Amygdala (tissue), 56 donors: ENCODE measurements at regions not wholly inside any gene's neighbourhood (a gene's known extent, or its start where the extent isn't known, plus 50 kb on each side); places are given as distances from the start of the nearest gene placed in this dataset.

ENCODE experiments used
- DNase-seq, 56 donors: peaks; one replicate each; lab custom pipeline; 2025; lab: John Stamatoyannopoulos, UW

DNA sequence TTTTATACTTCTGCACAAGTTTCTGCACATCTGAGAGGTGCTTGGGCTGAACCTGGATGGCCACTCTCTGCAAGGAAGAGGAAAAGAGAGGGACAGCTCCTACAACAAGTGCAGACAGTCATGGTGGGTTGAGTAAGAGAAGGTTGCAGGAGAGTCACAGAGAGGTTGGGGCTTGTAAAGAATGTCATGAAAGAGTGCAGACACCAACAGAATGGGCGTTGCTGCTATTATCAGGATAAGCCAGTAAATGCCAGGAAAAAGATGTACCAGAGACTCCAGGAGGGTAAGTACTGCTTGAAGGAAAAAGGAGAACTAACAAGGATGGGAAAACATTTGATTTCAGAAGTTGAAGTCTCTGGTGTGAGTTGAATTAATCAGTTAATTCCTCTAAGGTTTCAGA is 77.8 kb upstream of the NRP1 start:
- DNase-seq = no peak

DNA sequence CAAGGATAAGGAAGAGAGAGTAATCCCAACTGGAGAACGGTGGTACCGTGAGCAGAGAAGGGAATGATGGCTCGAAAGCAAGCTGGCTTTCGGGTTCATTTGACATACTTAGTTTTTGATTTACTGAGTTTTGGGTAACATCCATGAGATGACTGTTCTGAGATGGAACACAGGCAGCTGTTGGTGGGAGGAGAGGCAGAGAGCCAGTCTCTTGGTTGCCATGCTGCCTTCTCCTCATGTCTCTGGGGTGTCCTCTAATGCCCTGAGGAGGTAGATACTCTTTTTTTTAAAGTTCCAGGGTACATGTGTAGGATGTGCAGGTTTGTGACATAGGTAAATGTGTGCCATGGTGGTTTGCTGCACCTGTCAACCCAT is 76.4 kb upstream of the NRP1 start:
- no peak for DNase-seq

DNA sequence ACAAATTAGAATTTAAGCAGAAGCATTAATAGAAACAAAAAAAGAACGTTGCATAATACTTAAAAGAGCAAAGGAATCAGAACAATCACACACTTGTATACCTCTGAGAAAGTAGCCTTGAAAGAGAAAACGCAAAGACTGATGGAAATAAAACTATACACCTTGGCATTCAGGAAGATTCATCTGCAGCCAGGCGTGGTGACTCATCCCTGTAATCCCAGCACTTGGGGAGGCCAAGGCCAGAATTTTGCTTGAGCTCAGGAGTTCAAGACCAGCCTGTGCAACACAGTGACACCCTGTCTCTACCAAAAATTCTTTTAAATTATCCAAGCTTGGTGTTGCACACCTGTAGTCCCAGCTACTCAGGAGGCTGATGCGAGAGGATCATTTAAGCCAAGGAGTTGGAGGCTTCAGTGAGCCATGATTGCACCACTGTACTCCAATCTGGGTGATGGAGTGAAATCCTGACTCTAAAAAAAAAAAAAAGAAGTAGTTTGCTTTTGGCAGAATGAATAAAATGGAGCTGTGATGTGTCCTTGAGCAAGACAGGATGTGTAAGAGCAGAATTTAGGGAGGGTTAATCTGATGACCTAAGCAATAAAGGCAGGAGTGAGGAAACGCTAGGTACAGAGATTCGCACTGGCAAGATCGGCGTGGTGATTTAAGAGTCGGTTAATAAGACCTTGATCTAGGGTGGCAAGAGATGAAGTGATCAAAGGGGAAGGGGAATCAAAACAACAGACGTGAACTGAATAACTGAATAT is 75.8 kb upstream of the NRP1 start:
- no peak for DNase-seq

DNA sequence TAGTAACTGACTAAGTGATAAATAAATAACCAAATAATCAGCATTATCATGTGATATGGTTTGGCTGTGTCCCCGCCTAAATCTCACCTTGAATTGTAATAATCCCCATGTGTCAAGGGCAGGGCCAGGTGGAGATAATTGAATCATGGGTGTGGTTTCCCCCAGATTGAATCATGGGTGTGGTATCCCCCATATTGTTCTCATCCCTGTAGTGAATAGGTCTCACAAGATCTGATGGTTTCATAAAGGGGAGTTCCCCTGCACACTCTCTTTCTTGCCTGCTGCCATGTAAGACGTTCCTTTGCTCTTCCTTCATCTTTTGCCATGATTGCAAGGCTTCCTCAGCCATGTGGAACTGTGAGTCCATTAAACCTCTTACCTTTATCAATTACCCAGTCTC is 72.1 kb upstream of the NRP1 start:
- no peak for DNase-seq

DNA sequence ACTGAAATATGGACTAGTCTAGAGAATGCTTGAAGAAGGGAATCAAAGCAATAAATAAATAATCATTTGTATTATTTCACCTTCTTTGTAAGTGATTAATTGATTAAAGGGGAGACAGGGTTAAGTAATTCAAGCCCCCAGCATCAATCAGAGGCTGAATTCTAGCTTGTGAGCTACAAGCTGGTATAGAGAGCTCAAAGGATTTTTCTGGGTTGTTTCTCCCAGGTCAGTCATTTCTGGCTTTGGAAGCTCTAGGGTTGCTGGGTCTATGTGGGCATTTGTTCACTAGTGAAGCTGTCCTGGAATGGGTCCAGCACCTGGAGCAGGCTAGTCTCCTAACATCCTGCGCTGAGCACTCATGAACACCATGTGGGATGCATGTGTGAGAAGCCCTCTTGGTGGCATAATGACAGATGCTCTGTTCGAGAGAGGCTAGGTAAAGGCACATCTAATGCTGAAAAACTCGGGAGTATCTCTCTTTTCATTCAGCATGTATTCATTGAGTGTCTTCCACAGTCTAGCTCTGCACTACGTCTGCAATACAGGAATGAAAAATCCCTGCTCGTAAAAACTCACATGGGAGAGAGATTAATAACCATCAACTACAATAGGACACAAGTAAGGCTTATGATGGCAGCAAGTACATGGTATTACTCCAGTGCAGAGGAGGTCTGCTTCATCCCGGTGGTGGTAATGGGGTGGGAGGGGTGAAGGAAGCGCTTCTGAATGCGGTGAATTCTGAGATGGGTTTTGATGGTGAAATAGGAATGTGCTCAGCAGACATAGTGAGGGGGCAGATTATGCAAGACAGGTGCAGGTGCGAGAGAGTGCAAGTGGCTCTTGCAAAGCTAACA is 68.0 kb upstream of the NRP1 start:
- no peak for DNase-seq

DNA sequence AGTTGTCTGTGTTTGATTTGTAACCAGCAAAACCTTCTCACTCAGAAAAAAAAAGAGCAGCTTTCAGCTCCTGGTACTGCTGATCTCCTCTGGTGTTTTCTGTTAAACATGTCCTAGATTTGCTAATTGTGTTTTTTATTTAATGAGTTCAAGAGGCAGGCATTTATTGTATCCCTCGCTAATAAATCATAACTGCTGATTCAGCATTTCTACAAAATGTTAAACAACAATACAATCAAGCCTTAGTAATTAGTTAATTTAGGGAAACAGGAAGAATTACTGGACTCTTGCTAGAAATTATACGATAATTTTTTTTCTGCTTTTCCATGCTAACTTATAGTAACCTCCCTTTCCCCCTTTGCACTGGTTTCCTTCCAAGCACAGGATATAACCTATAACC is 66.8 kb upstream of the NRP1 start:
- no peak for DNase-seq

DNA sequence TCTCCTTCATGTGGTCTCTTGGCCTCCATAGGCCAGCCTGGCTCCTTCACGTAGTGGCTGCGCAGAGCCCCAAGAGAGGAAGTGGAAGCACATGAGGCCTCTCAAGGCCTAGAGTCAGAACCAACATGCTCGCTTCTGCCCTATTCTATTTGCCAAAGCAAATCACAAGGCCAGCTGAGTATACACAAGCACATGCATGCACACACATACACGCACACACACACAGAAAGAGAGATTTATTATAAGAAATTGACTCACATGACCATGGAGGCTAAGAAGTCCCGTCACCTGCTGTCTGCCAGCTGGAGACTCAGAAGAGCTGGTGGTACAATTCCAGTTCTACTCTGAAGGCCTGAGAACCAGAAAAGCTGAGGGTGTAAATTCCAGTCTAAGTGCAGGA is 64.3 kb upstream of the NRP1 start:
- no peak for DNase-seq

DNA sequence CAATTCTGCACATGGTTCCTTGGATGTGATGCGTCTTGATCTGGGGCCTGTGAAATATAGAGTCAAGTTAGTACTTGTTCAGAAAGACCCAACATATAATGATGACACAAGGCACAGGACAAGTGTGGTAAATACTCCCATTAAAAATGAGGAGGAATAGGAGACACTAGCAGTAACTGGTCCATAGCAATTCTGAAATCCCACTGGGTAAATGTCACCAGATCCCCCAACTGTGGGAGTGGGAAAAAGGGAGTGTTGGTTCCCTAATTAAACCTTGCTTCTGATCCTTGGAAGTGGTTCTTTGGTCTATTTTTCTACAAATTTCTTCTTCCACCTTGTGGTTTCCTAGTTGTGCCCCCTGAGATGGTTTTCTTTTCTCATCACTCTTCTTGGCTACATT is 62.5 kb upstream of the NRP1 start:
- DNase-seq = no peak

DNA sequence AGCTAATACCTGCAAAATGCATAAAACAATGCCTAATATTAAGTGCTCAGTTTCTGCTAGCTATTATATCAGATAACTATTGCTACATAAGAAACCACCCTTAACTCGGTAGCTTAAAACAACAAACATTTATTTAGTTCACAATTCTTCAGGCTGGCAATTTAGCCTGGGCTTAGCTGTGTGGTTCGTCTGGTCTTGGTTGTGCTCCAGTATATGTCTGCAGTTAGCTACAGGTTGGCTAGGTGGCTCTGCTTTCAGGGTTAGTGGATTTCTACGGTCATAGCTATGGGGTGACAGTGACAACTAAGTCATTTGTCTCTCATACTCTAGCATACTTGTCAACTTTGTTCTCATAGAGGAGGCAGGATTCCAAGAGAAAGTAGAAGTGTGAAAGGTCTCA is 61.8 kb upstream of the NRP1 start:
- DNase-seq = no peak

DNA sequence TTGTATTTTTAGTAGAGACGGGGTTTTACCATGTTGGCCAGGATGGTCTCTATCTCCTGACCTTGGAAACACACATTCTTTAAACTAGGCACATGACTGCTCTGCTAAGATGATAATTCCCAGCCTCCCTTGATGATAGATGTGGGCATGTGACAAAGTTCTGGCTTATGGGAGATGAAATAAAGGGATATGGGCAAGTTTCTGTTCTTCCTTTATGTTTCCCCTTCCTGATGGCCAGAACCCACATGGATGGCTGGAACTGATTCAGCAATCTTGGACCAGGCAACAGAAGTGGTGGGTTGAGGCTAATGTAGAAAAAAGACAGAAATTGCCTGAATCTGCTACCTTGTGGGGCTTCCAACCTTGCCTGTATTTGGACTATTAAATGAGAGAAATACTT is 60.7 kb upstream of the NRP1 start:
- DNase-seq = no peak

DNA sequence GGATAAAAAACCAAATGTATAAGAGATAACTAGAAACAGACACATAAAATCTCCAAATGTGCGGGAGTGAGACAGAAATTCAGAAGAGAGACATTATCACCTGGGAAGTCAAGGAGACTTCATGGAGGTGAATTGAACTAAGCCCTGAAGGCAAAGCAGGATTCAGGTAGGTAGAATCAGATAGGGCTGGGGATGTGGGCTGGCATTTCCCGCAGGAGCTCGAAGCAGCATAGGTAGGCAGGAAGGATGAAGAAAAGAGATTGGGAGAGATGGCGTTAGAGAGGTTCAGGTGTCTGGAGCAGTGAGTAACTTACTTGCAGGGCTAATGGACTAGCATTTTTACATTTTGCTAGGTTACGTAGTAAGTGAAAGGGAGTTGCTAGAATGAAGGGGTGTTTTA is 58.2 kb upstream of the NRP1 start:
- no peak for DNase-seq

DNA sequence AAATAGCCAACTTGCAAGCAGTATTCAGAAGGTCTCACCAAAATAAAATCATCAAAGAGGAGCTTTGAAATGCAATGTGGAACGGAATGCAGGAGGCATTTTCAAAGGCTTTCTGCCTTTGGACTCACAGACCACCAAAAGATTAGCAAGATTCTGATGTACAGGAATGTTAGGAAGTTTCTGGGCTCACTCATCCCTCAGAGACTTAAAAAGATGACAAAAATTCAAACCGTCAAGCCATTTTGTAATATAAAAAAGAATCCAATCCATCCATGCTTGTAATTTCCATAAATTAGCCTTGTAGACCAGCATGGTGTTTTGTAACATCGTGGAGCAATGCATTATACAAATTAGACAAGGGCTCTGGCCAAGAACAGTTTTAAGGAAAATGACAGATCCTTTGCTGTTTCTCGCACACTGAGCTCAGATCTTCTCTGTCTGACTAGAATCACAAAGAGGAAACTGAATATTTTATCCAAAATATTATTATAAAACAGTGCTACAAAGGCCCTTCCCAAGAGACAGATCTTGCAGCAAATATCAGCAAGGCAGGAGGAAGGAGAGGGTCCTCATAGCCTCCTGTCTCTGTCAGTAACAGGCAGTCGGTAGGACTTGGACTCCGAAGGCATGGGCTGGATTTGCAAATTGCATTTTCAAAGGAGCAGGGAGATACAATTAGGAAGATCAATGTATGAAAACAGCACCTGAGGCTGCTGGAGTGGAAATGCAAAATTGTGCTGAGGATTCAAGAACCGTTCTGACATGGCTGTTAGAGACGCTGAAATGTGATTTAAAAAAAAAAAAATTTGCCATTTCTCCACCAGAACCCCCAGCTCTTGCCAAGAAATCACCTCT is 57.4 kb upstream of the NRP1 start:
- DNase-seq = no peak

DNA sequence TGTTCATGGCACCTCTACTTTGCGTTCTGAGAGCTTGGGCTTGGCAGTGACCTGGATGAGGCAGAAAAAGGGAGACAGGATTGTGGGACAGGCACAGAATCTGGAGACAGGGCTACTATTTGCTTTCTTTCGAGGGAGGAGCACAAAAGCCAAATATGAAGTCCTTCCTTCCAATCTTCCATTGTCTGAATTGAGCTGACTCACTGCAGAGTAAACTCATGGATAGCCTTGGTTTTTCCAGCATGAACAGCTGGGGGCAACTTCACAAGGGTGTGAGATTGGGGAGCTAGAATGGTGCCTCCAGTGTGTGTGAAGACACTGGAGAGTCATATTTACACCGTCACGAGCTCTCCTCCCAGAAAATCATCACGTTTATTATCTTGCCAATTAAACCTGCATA is 55.6 kb upstream of the NRP1 start:
- DNase-seq = no peak

DNA sequence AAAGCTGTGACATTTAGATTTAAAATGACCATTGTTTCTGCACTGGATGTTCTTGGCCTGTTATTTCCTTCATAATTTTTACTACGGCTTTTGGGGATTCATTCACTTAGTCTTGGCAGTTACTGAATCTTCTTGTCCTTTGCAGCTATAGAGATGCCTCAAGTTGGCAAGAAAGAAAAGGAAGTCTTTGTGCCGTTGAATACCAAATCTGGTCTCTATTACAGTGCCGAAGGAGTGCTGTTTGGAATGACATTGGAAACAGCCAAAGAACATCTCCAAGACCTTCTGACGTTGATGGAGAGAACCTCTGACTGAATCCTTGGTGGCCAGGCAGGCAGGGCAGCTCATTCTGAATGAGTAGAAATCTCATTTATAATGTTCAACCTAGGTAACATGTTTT is 54.3 kb upstream of the NRP1 start:
- DNase-seq = no peak

DNA sequence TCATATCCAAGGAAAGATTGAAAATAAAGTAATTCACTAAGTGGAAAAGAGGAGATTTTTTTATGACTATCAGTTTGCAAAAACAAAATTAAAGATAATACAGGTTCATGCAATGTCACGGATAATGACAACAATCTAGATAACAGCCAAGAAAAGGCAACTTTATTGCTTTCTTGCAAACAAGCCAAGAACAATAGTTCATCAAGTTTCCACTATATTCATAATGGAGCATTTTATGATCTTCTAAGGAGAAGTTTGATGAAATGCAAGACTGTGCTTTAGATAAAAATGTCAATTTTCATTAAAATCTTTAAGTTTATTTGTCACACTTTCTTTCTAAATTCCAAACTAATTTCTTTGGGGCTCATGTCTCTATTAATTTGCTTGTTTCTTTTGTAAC is 53.9 kb upstream of the NRP1 start:
- DNase-seq = no peak

DNA sequence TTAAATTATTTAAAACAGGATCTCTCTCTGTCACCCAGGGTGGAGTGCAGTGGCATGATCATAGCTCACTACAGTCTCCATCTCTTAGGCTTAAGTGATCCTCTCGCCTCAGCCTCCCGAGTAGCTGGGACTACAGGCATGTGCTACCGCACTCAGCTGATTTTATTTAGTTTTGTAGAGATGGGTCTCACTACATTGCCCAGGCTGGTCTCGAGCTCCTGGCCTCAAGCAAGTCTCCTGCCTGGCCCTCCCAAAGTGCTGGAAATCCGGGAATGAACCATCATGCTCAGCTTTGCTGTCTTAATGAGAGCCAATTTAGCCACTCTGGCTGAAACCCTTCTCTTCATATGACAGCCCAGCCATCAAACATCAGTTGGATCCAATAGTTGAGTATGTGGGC is 53.3 kb upstream of the NRP1 start:
- DNase-seq = no peak

DNA sequence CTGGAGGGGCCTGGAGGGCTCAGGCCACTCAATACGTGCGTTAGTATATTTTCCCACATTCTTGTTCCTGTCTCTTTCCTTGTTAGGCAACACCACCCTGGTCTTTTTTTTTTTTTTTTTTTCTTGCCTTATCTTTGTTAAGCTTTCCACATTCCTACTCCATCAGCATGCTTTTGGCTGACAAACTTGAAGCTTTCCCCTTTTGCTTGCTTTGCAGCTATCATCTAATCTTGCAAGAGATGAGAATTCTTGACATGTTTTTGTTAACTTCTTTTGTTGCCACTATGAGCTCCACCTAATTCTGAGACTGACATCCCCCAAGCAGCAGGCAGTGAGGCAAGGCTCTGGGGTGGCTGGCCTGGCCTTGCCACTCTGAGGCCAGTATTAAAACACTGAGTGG is 52.5 kb upstream of the NRP1 start:
- no peak for DNase-seq

DNA sequence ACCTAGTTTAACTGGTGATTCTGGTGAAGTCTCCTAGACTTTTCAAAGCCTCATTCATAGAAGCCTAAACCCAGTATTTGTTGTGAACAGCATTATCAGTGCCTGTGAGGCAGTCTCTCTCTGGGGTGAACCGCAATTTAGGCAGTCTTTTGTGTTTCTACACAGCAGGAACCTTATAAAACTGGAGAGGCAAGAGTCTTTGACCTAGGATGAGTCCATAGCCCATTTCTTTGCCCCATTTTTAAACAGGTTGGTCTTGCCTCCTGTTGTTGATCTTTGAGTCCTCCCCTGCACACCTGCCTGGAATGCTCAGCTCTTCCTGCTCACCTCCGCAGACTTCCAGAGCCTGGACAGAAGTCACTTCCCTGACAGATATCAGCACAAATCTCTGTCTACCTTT is 51.2 kb upstream of the NRP1 start:
- no peak for DNase-seq

DNA sequence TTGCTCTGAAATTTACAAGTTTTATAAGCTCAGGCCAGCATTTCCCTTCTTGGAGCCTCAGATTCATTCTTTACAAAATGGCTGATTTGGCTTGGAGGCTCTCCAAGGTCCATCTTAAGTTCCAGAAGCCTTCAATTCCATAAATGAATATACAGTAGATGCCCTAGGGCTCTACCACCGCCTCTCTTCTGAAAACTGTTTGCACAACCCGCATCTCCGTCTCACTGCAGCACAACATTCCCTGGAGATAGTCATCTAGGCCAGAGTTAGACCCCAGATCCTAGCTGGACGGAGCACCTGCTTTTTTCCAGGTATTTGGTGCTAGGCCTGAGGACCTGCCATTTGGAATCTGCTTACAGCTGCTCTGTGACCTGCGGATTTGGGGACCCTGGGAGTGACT is 50.5 kb upstream of the NRP1 start:
- DNase-seq = no peak
